ENCODE measurements at regions not wholly inside any gene's neighbourhood (a gene's known extent, or its start where the extent isn't known, plus 50 kb on each side); places are given as distances from the start of the nearest gene placed in this dataset.
"Not testable (repeated sequence)": the region's sequence is repeated elsewhere in the genome, so short reads cannot be mapped to it uniquely, and the experiment has no call there.

DNA sequence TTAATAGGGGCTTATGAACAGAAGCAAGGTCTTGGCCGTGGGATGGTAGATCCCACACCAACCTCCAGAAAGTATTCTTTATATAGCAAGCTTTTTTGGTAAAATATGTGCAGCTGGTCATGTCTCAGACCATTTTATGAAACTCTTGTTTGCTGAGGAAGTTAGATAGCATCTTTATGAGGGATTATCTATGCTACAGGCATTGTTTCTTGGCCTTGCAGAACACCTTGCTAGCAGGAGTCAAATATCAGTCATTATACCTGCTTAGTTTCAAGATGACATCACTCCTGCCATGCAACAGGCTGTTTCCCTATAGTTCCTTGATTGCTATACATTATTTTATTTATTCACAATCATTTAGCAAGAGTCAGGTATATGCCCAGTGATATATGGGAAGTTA, 84.8 kb upstream of the LRFN5 start:
- H3K27me3 ChIP-seq, result no peaks in the 10 kb centered on the region
- H3K9me3 ChIP-seq, result no peaks in the 10 kb centered on the region
- no peak for DNase-seq (ENCODE audit: low spot score in 2 of 2)
- no peak overlapping the region for H3K4me3 ChIP-seq
- H3K4me1 ChIP-seq, result no peaks in the 10 kb centered on the region
- H3K27ac ChIP-seq, result no peak overlapping the region
- no peak for TF ChIP-seq POLR2A (IDR thresholded peaks at IDR 0.05)
- no peak for TF ChIP-seq EP300 (IDR thresholded peaks at IDR 0.05)
- TF ChIP-seq, protein P1, sequence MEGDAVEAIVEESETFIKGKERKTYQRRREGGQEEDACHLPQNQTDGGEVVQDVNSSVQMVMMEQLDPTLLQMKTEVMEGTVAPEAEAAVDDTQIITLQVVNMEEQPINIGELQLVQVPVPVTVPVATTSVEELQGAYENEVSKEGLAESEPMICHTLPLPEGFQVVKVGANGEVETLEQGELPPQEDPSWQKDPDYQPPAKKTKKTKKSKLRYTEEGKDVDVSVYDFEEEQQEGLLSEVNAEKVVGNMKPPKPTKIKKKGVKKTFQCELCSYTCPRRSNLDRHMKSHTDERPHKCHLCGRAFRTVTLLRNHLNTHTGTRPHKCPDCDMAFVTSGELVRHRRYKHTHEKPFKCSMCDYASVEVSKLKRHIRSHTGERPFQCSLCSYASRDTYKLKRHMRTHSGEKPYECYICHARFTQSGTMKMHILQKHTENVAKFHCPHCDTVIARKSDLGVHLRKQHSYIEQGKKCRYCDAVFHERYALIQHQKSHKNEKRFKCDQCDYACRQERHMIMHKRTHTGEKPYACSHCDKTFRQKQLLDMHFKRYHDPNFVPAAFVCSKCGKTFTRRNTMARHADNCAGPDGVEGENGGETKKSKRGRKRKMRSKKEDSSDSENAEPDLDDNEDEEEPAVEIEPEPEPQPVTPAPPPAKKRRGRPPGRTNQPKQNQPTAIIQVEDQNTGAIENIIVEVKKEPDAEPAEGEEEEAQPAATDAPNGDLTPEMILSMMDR (IDR thresholded peaks at IDR 0.05), result no peak
- no peaks in the 10 kb centered on the region for H3K36me3 ChIP-seq
- WGBS, 2 donors, result 85 to 90% methylated on average over 1 of the region's 1 CpG

DNA sequence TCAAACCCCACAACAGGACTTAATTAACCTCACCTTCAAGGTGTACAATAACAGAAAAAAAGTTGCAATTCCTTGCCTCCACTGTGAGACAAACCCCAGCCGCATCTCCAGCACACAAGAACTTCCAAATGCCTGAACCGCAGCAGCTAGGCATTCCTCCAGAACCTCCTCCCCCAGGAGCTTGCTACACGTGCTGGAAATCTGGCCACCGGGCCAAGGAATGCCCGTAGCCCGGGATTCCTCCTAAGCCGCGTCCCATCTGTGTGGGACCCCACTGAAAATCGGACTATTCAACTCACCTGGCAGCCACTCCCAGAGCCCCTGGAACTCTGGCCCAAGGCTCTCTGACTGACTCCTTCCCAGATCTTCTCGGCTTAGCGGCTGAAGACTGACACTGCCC, 88.6 kb upstream of the LRFN5 start:
- not testable (repeated sequence) for DNase-seq (ENCODE audit: low spot score in 2 of 2); H3K9me3 ChIP-seq; H3K4me3 ChIP-seq; H3K4me1 ChIP-seq; H3K27ac ChIP-seq; H3K27me3 ChIP-seq; H3K36me3 ChIP-seq
- WGBS, 2 donors, result 88 to 92% methylated on average over 11 of the region's 11 CpGs

DNA sequence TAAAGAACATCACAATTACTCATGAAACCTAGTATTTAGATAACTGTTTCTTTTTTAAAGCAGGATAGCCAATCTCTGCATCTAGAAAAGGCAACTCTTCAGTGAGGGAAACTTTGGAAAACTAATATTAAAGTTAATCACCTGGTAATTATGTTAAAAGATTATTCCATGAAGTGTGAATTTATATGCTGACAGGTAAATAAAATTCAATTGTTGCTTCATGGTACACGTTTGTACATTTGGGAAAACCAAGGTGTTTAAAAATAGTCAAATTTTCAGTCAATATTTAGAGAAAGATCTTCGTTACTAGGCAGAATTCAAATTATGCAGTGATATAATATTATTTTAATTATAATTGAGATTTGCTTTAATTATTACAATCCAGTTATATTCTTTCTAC, 100.1 kb upstream of the LRFN5 start:
- H3K27ac ChIP-seq, result no peak overlapping the region
- H3K27me3 ChIP-seq, result no peaks in the 10 kb centered on the region
- 74 to 76% methylated on average over 2 of the region's 2 CpGs for WGBS, 2 donors
- DNase-seq (ENCODE audit: low spot score in 2 of 2), result no peak
- TF ChIP-seq, protein P1 (IDR thresholded peaks at IDR 0.05), result no peak
- TF ChIP-seq POLR2A (IDR thresholded peaks at IDR 0.05) (no peak), EP300 (IDR thresholded peaks at IDR 0.05) (no peak)
- H3K36me3 ChIP-seq, result no peaks in the 10 kb centered on the region
- no peaks in the 10 kb centered on the region for H3K9me3 ChIP-seq
- no peak overlapping the region for H3K4me3 ChIP-seq
- H3K4me1 ChIP-seq, result no peaks in the 10 kb centered on the region

DNA sequence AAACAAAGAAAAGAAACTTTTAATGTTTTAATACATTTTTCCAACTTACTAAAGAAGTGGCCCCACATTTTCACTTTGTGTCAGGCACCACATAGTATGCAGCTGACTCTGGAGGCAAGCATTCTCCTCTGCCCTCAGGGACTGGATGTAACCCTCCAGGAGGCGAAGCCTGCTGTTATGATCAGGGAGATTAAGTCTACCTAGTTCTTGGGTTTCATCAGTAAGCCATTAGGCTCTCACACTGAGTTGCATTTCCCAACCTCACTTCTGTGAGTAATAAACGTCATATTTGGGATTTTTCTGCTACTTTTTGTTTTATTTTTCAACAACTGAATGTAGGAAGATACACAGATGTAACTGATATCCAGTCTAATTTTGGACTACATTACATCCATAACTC, 101.2 kb upstream of the LRFN5 start:
- H3K36me3 ChIP-seq, result no peaks in the 10 kb centered on the region
- 69 to 72% methylated on average over 2 of the region's 2 CpGs for WGBS, 2 donors
- H3K9me3 ChIP-seq, result no peaks in the 10 kb centered on the region
- DNase-seq (ENCODE audit: low spot score in 2 of 2), result no peak
- H3K4me3 ChIP-seq, result no peak overlapping the region
- no peak overlapping the region for H3K27ac ChIP-seq
- no peaks in the 10 kb centered on the region for H3K4me1 ChIP-seq
- H3K27me3 ChIP-seq, result no peaks in the 10 kb centered on the region
- TF ChIP-seq, protein P1 (IDR thresholded peaks at IDR 0.05), result no peak
- TF ChIP-seq POLR2A (IDR thresholded peaks at IDR 0.05), result no peak
- TF ChIP-seq EP300 (IDR thresholded peaks at IDR 0.05), result no peak

DNA sequence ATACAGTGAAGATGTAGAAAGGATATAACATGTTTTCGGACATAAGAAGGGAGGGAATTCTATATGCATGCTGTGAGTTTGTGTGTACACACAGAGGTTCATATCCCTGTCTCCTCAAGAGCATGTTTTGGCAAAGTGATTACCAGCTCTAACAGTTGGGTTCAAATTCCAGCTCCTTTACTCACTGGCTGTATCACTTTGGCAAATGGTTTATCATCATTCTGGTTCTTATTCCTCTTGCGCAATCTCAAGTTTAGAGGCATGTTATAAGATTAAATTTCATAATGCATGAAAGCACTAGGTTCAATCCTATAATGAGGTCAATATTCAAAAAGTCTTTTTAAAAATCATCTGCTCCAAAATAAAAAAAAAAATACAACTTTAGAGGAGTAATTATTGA, 107.7 kb upstream of the LRFN5 start:
- no peaks in the 10 kb centered on the region for H3K36me3 ChIP-seq
- no peaks in the 10 kb centered on the region for H3K27me3 ChIP-seq
- H3K27ac ChIP-seq, result no peak overlapping the region
- TF ChIP-seq POLR2A (IDR thresholded peaks at IDR 0.05) (no peak), EP300 (IDR thresholded peaks at IDR 0.05) (no peak)
- TF ChIP-seq, protein P1 (IDR thresholded peaks at IDR 0.05), result no peak
- no peak overlapping the region for H3K4me3 ChIP-seq
- H3K4me1 ChIP-seq, result no peaks in the 10 kb centered on the region
- no peaks in the 10 kb centered on the region for H3K9me3 ChIP-seq
- no peak for DNase-seq (ENCODE audit: low spot score in 2 of 2)
- WGBS, 2 donors, result 96% methylated on average over 2 of the region's 2 CpGs

DNA sequence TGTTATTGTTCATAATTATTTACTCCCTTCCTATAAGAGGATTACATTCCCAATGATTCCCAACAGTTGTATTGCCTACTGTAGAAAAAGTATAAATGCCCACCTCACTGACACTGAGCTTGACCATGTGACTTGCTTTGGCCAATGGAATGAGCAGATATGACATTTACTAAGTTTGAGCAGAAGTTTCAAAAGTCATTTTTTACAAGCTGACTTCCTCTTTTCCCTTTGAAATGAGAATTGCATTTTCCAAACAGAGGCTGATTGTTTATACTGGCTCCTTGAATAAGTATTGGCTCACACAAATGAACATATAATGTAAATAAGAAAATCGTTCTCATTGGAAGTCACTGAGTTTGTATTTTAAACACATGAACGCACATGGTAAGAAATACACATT, 116.4 kb upstream of the LRFN5 start:
- no peak overlapping the region for H3K27ac ChIP-seq
- no peak for TF ChIP-seq EP300 (IDR thresholded peaks at IDR 0.05)
- no peak for TF ChIP-seq POLR2A (IDR thresholded peaks at IDR 0.05)
- TF ChIP-seq, protein P1 (IDR thresholded peaks at IDR 0.05), result no peak
- H3K4me3 ChIP-seq, result no peak overlapping the region
- DNase-seq (ENCODE audit: low spot score in 2 of 2), result no peak
- no peaks in the 10 kb centered on the region for H3K4me1 ChIP-seq
- no peaks in the 10 kb centered on the region for H3K27me3 ChIP-seq
- H3K9me3 ChIP-seq, result no peaks in the 10 kb centered on the region
- 54 to 74% methylated on average over 2 of the region's 2 CpGs for WGBS, 2 donors
- no peaks in the 10 kb centered on the region for H3K36me3 ChIP-seq
